H9 (cell line): ENCODE measurements at regions not wholly inside any gene's neighbourhood (a gene's known extent, or its start where the extent isn't known, plus 50 kb on each side); places are given as distances from the start of the nearest gene placed in this dataset.

Source experiments
- DNase-seq: peaks from one replicate; pipeline ENCODE4 v3.0.0-alpha.2; 2017
- H2AFZ ChIP-seq: one replicate; pipeline ENCODE4 v1.6.1; 2013; ENCODE audit warnings: mild to moderate bottlenecking, low read length, control low read depth, moderate library complexity
- H2AK5ac ChIP-seq: 2 replicates; pipeline ENCODE4 v1.6.1; 2013; ENCODE audit warnings: low read length, control low read depth, mixed read lengths; ENCODE audit not compliant: insufficient read length
- H2BK120ac ChIP-seq: one replicate; pipeline ENCODE4 v1.6.1; 2013; ENCODE audit warnings: low read depth, mild to moderate bottlenecking, low read length, control low read depth, inconsistent platforms; ENCODE audit not compliant: poor library complexity, severe bottlenecking
- H2BK12ac ChIP-seq: 2 replicates; pipeline ENCODE4 v1.6.1; 2013; ENCODE audit warnings: low read length, control low read depth, mixed read lengths, low read depth; ENCODE audit not compliant: insufficient read length
- H2BK15ac ChIP-seq: 2 replicates; pipeline ENCODE4 v1.6.1; 2013; ENCODE audit warnings: low read depth, low read length, control low read depth
- H2BK20ac ChIP-seq: one replicate; pipeline ENCODE4 v1.6.1; 2013; ENCODE audit warnings: low read depth, mild to moderate bottlenecking, low read length, control low read depth, inconsistent platforms; ENCODE audit not compliant: poor library complexity, severe bottlenecking
- H2BK5ac ChIP-seq: 2 replicates; pipeline ENCODE4 v1.6.1; 2013; ENCODE audit warnings: low read length, control low read depth, mixed read lengths; ENCODE audit not compliant: insufficient read length
- H3K14ac ChIP-seq: 2 replicates; pipeline ENCODE4 v1.6.1; 2013; ENCODE audit warnings: low read length, control low read depth; ENCODE audit not compliant: insufficient read depth
- H3K18ac ChIP-seq: 2 replicates; pipeline ENCODE4 v1.6.1; 2013; ENCODE audit warnings: low read depth, mild to moderate bottlenecking, mixed read lengths, low read length, control low read depth; ENCODE audit not compliant: insufficient read length
- H3K23ac ChIP-seq: 2 replicates; pipeline ENCODE4 v1.6.1; 2013; ENCODE audit warnings: low read length, control low read depth, mixed read lengths, low read depth; ENCODE audit not compliant: insufficient read length
- H3K23me2 ChIP-seq: 2 replicates; pipeline ENCODE4 v1.6.1; 2013; ENCODE audit warnings: low read depth, mild to moderate bottlenecking, mixed read lengths, low read length, control low read depth; ENCODE audit not compliant: insufficient read length, poor library complexity, severe bottlenecking
- H3K27ac ChIP-seq: 2 replicates; pipeline ENCODE4 v1.5.1; 2013; ENCODE audit warnings: low read length, control low read depth, mixed read lengths, low read depth; ENCODE audit not compliant: insufficient read length
- H3K27me3 ChIP-seq: 2 replicates; pipeline ENCODE4 v1.6.1; 2013; ENCODE audit warnings: low read length, control low read depth, inconsistent platforms; ENCODE audit not compliant: insufficient read depth
- H3K4ac ChIP-seq: 2 replicates; pipeline ENCODE4 v1.6.1; 2013; ENCODE audit warnings: low read depth, mild to moderate bottlenecking, control low read depth, inconsistent platforms, low read length, moderate library complexity
- H3K4me1 ChIP-seq: 2 replicates; pipeline ENCODE4 v1.6.1; 2013; ENCODE audit warnings: low read length, control low read depth, inconsistent platforms; ENCODE audit not compliant: insufficient read depth
- H3K4me2 ChIP-seq: 2 replicates; pipeline ENCODE4 v1.6.1; 2013; ENCODE audit warnings: low read length, control low read depth, mixed read lengths; ENCODE audit not compliant: insufficient read length, insufficient read depth
- H3K56ac ChIP-seq: 2 replicates; pipeline ENCODE4 v1.6.1; 2013; ENCODE audit warnings: low read depth, mild to moderate bottlenecking, mixed read lengths, low read length, control low read depth; ENCODE audit not compliant: insufficient read length
- H3K79me1 ChIP-seq: 2 replicates; pipeline ENCODE4 v1.6.1; 2013; ENCODE audit warnings: low read depth, mild to moderate bottlenecking, moderate library complexity, low read length, control low read depth, inconsistent platforms; ENCODE audit not compliant: insufficient read depth, poor library complexity, severe bottlenecking
- H3K79me2 ChIP-seq: 2 replicates; pipeline ENCODE4 v1.6.1; 2013; ENCODE audit warnings: low read length, control low read depth, inconsistent platforms; ENCODE audit not compliant: insufficient read depth
- H3K9ac ChIP-seq: 2 replicates; pipeline ENCODE4 v1.6.1; 2013; ENCODE audit warnings: low read length, control low read depth, mixed read lengths; ENCODE audit not compliant: insufficient read length; ENCODE audit errors: extremely low read depth
- H3K9me3 ChIP-seq: one replicate; pipeline ENCODE4 v1.6.1; 2013; ENCODE audit warnings: low read depth, low read length, inconsistent platforms; ENCODE audit not compliant: control insufficient read depth
- H3T11ph ChIP-seq: one replicate; pipeline ENCODE4 v1.6.1; 2013; ENCODE audit warnings: mild to moderate bottlenecking, low read length, control low read depth, inconsistent platforms
- H4K20me1 ChIP-seq: one replicate; pipeline ENCODE4 v1.6.1; 2013; ENCODE audit not compliant: control insufficient read depth, insufficient read length, insufficient read depth
- H4K5ac ChIP-seq: 2 replicates; pipeline ENCODE4 v1.6.1; 2013; ENCODE audit warnings: low read depth, mild to moderate bottlenecking, mixed read lengths, low read length, control low read depth; ENCODE audit not compliant: insufficient read length
- H4K8ac ChIP-seq: replicated peaks from 2 replicates; pipeline ENCODE4 v1.6.1; 2013; ENCODE audit warnings: low read length, control low read depth, mixed read lengths, low read depth; ENCODE audit not compliant: insufficient read length
- H4K91ac ChIP-seq: 2 replicates; pipeline ENCODE4 v1.6.1; 2013; ENCODE audit warnings: low read depth, mild to moderate bottlenecking, moderate library complexity, mixed read lengths, low read length, control low read depth; ENCODE audit not compliant: insufficient read length
- H3K27ac Mint-ChIP-seq, 3 experiments: 2 replicates in 2 of 3; 3 replicates in 1 of 3; pipeline ENCODE4 v1.8.0; 2020 to 2021; ENCODE audit warnings: mixed read lengths in 3 of 3, mild to moderate bottlenecking in 1 of 3, moderate library complexity in 1 of 3
- H3K27me3 Mint-ChIP-seq: 2 replicates; pipeline ENCODE4 v1.8.0; 2021; ENCODE audit warnings: low read depth, mild to moderate bottlenecking, moderate library complexity, mixed read lengths
- H3K36me3 Mint-ChIP-seq, 3 experiments: 2 replicates in 2 of 3; 3 replicates in 1 of 3; pipeline ENCODE4 v1.8.0; 2020 to 2021; ENCODE audit warnings: low read depth in 3 of 3, mixed read lengths in 3 of 3; ENCODE audit not compliant: insufficient read depth in 1 of 3
- H3K4me1 Mint-ChIP-seq, 2 experiments: 2 replicates each; pipeline ENCODE4 v1.8.0; 2020; ENCODE audit warnings: mixed read lengths in 2 of 2
- H3K4me3 Mint-ChIP-seq, 2 experiments: 2 replicates in 1 of 2; 3 replicates in 1 of 2; pipeline ENCODE4 v1.8.0; 2020 to 2021; ENCODE audit warnings: mild to moderate bottlenecking in 2 of 2, mixed read lengths in 2 of 2, moderate library complexity in 1 of 2
- H3K9me3 Mint-ChIP-seq, 2 experiments: 2 replicates in 1 of 2; 3 replicates in 1 of 2; pipeline ENCODE4 v1.8.0; 2020; ENCODE audit warnings: mild to moderate bottlenecking in 2 of 2, mixed read lengths in 2 of 2, moderate library complexity in 1 of 2
- CTCF ChIP-seq: fragments of 200-600 bp; sonication (generic); conservative IDR thresholded peaks from 3 replicates; pipeline ENCODE4 v1.8.0; 2021; ENCODE audit warnings: antibody characterized with exemption, mild to moderate bottlenecking
- WGBS: extraction: QIAGEN DNeasy Blood & Tissue Kit; methylation state at CpG from one replicate; pipeline ENCODE4 v1.1.7; 2013; ENCODE audit warnings: missing lambda C conversion rate, low lambda C conversion rate, mixed read lengths; ENCODE audit not compliant: insufficient read length; ENCODE audit errors: extremely low coverage; 5-methylcytosine and 5-hydroxymethylcytosine counted together

DNA sequence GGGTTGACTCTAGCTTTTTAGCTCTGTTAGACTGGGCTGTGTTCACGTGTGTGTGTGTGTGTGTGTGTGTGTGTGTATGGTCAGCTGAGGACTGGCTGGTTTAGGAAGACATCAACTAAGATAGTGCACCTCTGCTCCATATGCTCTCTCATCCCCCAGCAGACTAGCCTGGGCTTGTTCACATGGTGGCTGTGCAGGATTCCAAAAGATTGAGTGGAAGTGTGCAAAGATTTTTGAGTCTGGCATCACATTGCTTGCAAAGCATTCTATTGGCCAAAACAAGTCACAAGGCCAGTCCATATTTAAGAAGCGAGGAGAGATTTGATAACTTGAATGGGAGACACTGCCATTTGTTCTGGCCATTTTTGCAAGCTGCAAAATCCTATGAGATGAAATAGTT, 79.7 kb upstream of the C11orf87 start:
- Histone ChIP-seq H3K23me2 (no peaks in the 10 kb centered on the region), H3K27me3 (no peaks in the 10 kb centered on the region), H2BK15ac (no peak overlapping the region), H3K14ac (no peak overlapping the region), H4K8ac (no peak overlapping the region), H2BK12ac (no peak overlapping the region), H2AK5ac (no peak overlapping the region), H3T11ph (no peak overlapping the region), H4K91ac (no peak overlapping the region), H3K4me2 (no peak overlapping the region), H3K56ac (no peak overlapping the region), H3K18ac (no peak overlapping the region), H3K79me2 (no peaks in the 10 kb centered on the region), H3K9ac (no peak overlapping the region), H3K4me1 (no peaks in the 10 kb centered on the region), H3K23ac (no peak overlapping the region), H3K27ac (no peak overlapping the region), H2BK20ac (no peak overlapping the region), H4K20me1 (no peaks in the 10 kb centered on the region), H3K9me3 (no peaks in the 10 kb centered on the region), H2BK120ac (no peak overlapping the region), H2BK5ac (no peak overlapping the region), H2AFZ (no peak overlapping the region), H3K4ac (no peak overlapping the region), H3K79me1 (no peaks in the 10 kb centered on the region), H4K5ac (no peak overlapping the region)
- Mint-ChIP-seq H3K9me3 (no peaks in the 10 kb centered on the region), H3K27ac (no peak overlapping the region), H3K27me3 (no peaks in the 10 kb centered on the region), H3K36me3 (no peaks in the 10 kb centered on the region), H3K4me3 (no peak overlapping the region), H3K4me1 (no peaks in the 10 kb centered on the region; a peak in 1 of 4 replicates)
- no peak for DNase-seq
- no CpG with 5 or more reads among the region's 2 CpGs for WGBS
- no peak for TF ChIP-seq CTCF
